DOHH2 (cell line): ENCODE measurements at regions not wholly inside any gene's neighbourhood (a gene's known extent, or its start where the extent isn't known, plus 50 kb on each side); places are given as distances from the start of the nearest gene placed in this dataset.
"Not testable (repeated sequence)": the region's sequence is repeated elsewhere in the genome, so short reads cannot be mapped to it uniquely, and the experiment has no call there.

Experiments
- EZH2phosphoT487 ChIP-seq: fragments of 200-600 bp; sonication (generic); IDR thresholded peaks from 2 replicates; pipeline ENCODE4 v1.6.1; 2017; ENCODE audit warnings: borderline replicate concordance, mild to moderate bottlenecking, antibody characterized with exemption, low read length, moderate library complexity, mixed read lengths
- TF ChIP-seq, protein P1 (sequence below): fragments of 200-600 bp; sonication (generic); IDR thresholded peaks from one replicate; pipeline ENCODE4 v1.5.1; 2014; ENCODE audit warnings: antibody characterized with exemption, mild to moderate bottlenecking, low read depth, low read length; ENCODE audit not compliant: poor library complexity, severe bottlenecking

DNA sequence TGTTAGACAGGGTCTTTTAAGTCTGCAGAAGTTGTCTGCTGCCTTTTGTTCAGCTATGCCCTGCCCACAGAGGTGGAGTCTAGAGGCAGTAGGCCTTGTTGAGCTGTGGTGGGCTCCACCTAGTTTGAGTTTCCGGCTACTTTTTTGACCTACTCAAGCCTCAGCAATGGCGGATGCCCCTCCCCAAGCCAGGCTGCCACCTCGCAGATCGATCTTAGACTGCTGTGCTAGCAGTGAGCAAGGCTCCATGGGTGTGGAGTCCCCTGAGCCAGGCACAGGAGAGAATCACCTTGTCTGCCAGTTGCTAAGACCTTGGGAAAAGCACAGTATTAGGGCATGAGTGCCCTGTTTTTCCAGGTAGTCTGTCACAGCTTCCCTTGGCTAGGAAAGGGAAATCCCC lies 664.6 kb upstream of the DPPA4 start:
- TF ChIP-seq, protein P1, sequence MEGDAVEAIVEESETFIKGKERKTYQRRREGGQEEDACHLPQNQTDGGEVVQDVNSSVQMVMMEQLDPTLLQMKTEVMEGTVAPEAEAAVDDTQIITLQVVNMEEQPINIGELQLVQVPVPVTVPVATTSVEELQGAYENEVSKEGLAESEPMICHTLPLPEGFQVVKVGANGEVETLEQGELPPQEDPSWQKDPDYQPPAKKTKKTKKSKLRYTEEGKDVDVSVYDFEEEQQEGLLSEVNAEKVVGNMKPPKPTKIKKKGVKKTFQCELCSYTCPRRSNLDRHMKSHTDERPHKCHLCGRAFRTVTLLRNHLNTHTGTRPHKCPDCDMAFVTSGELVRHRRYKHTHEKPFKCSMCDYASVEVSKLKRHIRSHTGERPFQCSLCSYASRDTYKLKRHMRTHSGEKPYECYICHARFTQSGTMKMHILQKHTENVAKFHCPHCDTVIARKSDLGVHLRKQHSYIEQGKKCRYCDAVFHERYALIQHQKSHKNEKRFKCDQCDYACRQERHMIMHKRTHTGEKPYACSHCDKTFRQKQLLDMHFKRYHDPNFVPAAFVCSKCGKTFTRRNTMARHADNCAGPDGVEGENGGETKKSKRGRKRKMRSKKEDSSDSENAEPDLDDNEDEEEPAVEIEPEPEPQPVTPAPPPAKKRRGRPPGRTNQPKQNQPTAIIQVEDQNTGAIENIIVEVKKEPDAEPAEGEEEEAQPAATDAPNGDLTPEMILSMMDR: not testable (repeated sequence)
- TF ChIP-seq EZH2phosphoT487: not testable (repeated sequence)
